H1 (cell line): ENCODE measurements at regions not wholly inside any gene's neighbourhood (a gene's known extent, or its start where the extent isn't known, plus 50 kb on each side); places are given as distances from the start of the nearest gene placed in this dataset.

ENCODE experiments used
- CTCF ChIA-PET: fragments of 300-600 bp; sonication (Branson Sonifier 250); formaldehyde crosslinking; loops from one replicate; lab custom pipeline; 2021; ENCODE audit not compliant: partially characterized antibody; lab: Charles Lee
- POLR2A ChIA-PET: fragments of 300-600 bp; sonication (Branson Sonifier 250); formaldehyde crosslinking; loops from one replicate; lab custom pipeline; 2021; ENCODE audit warnings: inconsistent platforms; ENCODE audit not compliant: partially characterized antibody; lab: Charles Lee
- DNase-seq, 2 experiments: peaks; one replicate each; pipeline versions ENCODE4 v3.0.0 to v3.0.0-alpha.2; 2010 to 2022; ENCODE audit warnings: low spot score in 2 of 2, low read depth in 1 of 2, mixed read lengths in 1 of 2
- FAIRE-seq: peaks from 2 replicates; lab custom pipeline; 2011; peaks lifted over from hg19 to GRCh38; lab: Jason Lieb, UNC
- H2AFZ ChIP-seq: 2 replicates; pipeline ENCODE4 v1.8.1; 2012; ENCODE audit warnings: low read length, inconsistent platforms
- H2AK5ac ChIP-seq: 2 replicates; pipeline ENCODE4 v1.6.1; 2013; ENCODE audit warnings: low read depth, low read length
- H2BK120ac ChIP-seq: replicated peaks from 2 replicates; pipeline ENCODE3; 2013; ENCODE audit warnings: low read depth, low read length, inconsistent platforms
- H2BK12ac ChIP-seq: 2 replicates; pipeline ENCODE4 v1.6.1; 2013; ENCODE audit warnings: low read depth, low read length
- H2BK15ac ChIP-seq: 2 replicates; pipeline ENCODE4 v1.6.1; 2013; ENCODE audit warnings: low read length
- H2BK20ac ChIP-seq: 2 replicates; pipeline ENCODE4 v1.6.1; 2013; ENCODE audit warnings: low read length
- H2BK5ac ChIP-seq: 2 replicates; pipeline ENCODE4 v1.6.1; 2013; ENCODE audit warnings: low read depth, low read length
- H3K14ac ChIP-seq: 2 replicates; pipeline ENCODE4 v1.6.1; 2013; ENCODE audit warnings: inconsistent platforms; ENCODE audit not compliant: insufficient read length
- H3K18ac ChIP-seq: 2 replicates; pipeline ENCODE4 v1.6.1; 2013; ENCODE audit warnings: low read length; ENCODE audit errors: extremely low read depth
- H3K23ac ChIP-seq: 2 replicates; pipeline ENCODE4 v1.6.1; 2013; ENCODE audit warnings: inconsistent platforms; ENCODE audit not compliant: insufficient read length
- H3K23me2 ChIP-seq: 2 replicates; pipeline ENCODE4 v1.6.1; 2013; ENCODE audit warnings: low read depth, low read length
- H3K27ac ChIP-seq: 2 replicates; pipeline ENCODE4 v1.6.1; 2011; ENCODE audit warnings: low read depth, low read length, inconsistent platforms
- H3K27me3 ChIP-seq, 4 experiments: replicated peaks in 1 of 4; 1 replicate in 1 of 4; 2 replicates in 3 of 4; pipeline versions ENCODE4 v1.6.1 to v1.8.1; 2011 to 2013; ENCODE audit warnings: low read length in 3 of 4, mild to moderate bottlenecking in 3 of 4, inconsistent platforms in 2 of 4, mixed read lengths in 2 of 4, moderate library complexity in 1 of 4; ENCODE audit not compliant: control insufficient read depth in 3 of 4, insufficient read depth in 3 of 4; ENCODE audit errors: extremely low read depth in 1 of 4
- H3K36me3 ChIP-seq, 4 experiments: 2 replicates each; pipeline versions ENCODE4 v1.6.1 to v1.8.1; 2011 to 2013; ENCODE audit warnings: mild to moderate bottlenecking in 4 of 4, low read length in 3 of 4, moderate library complexity in 2 of 4, control low read depth in 1 of 4, inconsistent platforms in 1 of 4; ENCODE audit not compliant: insufficient read depth in 4 of 4, control insufficient read depth in 2 of 4
- H3K4ac ChIP-seq: replicated peaks from 2 replicates; pipeline ENCODE3; 2013; ENCODE audit warnings: low read length, low read depth, mixed read lengths, inconsistent platforms; ENCODE audit not compliant: insufficient read length
- H3K4me1 ChIP-seq, 4 experiments: replicated peaks in 1 of 4; 1 replicate in 1 of 4; 2 replicates in 3 of 4; pipeline versions ENCODE4 v1.6.1 to v1.8.1; 2011 to 2013; ENCODE audit warnings: low read length in 3 of 4, inconsistent platforms in 2 of 4, mixed read lengths in 1 of 4; ENCODE audit not compliant: insufficient read depth in 4 of 4, control insufficient read depth in 3 of 4
- H3K4me2 ChIP-seq, 2 experiments: 2 replicates each; pipeline versions ENCODE4 v1.6.1 to v1.8.1; 2011 to 2013; ENCODE audit warnings: low read depth in 2 of 2, low read length in 2 of 2, control low read depth in 1 of 2, inconsistent platforms in 1 of 2, mild to moderate bottlenecking in 1 of 2; ENCODE audit not compliant: insufficient read depth in 1 of 2
- H3K4me3 ChIP-seq, 4 experiments: fragments of 200-600, 300-600 bp in 1 of 4; sonication (generic), shearing (Covaris generic), sonication (Bioruptor Twin) in 1 of 4; 2 replicates each; pipeline versions ENCODE4 v1.5.1 to v1.8.1; 2011 to 2016; ENCODE audit warnings: low read length in 4 of 4, low read depth in 3 of 4, control low read depth in 2 of 4, inconsistent platforms in 2 of 4, mild to moderate bottlenecking in 2 of 4, mixed read lengths in 1 of 4, moderate library complexity in 1 of 4; ENCODE audit not compliant: insufficient read depth in 2 of 4; ENCODE audit errors: extremely low read depth in 1 of 4
- H3K56ac ChIP-seq: replicated peaks from 2 replicates; pipeline ENCODE3; 2013; ENCODE audit warnings: low read depth, mild to moderate bottlenecking, mixed read lengths, low read length, inconsistent platforms; ENCODE audit not compliant: insufficient read length
- H3K79me1 ChIP-seq: 2 replicates; pipeline ENCODE4 v1.6.1; 2013; ENCODE audit warnings: low read depth, low read length, control low read depth
- H3K79me2 ChIP-seq, 2 experiments: 2 replicates each; pipeline versions ENCODE4 v1.6.1 to v1.8.1; 2012 to 2013; ENCODE audit warnings: low read length in 2 of 2, mild to moderate bottlenecking in 2 of 2, inconsistent platforms in 1 of 2; ENCODE audit not compliant: insufficient read depth in 2 of 2, control insufficient read depth in 1 of 2
- H3K9ac ChIP-seq, 4 experiments: replicated peaks in 1 of 4; 1 replicate in 1 of 4; 2 replicates in 3 of 4; pipeline versions ENCODE4 v1.6.1 to v1.8.1; 2011 to 2013; ENCODE audit warnings: low read depth in 3 of 4, low read length in 3 of 4, control low read depth in 2 of 4, mild to moderate bottlenecking in 2 of 4, moderate library complexity in 2 of 4, inconsistent platforms in 1 of 4; ENCODE audit errors: extremely low read depth in 1 of 4
- H3K9me3 ChIP-seq, 2 experiments: 2 replicates each; pipeline versions ENCODE4 v1.6.1 to v1.8.1; 2012 to 2013; ENCODE audit warnings: mild to moderate bottlenecking in 2 of 2, moderate library complexity in 2 of 2, control low read depth in 1 of 2, inconsistent platforms in 1 of 2, low read depth in 1 of 2, low read length in 1 of 2, mixed read lengths in 1 of 2; ENCODE audit not compliant: insufficient read depth in 2 of 2
- H4K20me1 ChIP-seq, 2 experiments: replicated peaks in 1 of 2; 2 replicates each; pipeline versions ENCODE3 to v1.8.1; 2011 to 2013; ENCODE audit warnings: inconsistent platforms in 2 of 2, low read length in 2 of 2, mild to moderate bottlenecking in 1 of 2; ENCODE audit not compliant: insufficient read depth in 2 of 2, control insufficient read depth in 1 of 2
- H4K5ac ChIP-seq: 2 replicates; pipeline ENCODE4 v1.6.1; 2013; ENCODE audit warnings: low read length, low read depth, mixed read lengths, inconsistent platforms; ENCODE audit not compliant: insufficient read length
- H4K8ac ChIP-seq: 2 replicates; pipeline ENCODE4 v1.8.0; 2013; ENCODE audit warnings: mild to moderate bottlenecking, moderate library complexity, low read length, inconsistent platforms; ENCODE audit not compliant: insufficient read depth; ENCODE audit errors: extremely low read depth
- H4K91ac ChIP-seq: replicated peaks from 2 replicates; pipeline ENCODE3; 2013; ENCODE audit warnings: low read length, mixed read lengths, inconsistent platforms; ENCODE audit not compliant: insufficient read length
- CEBPB ChIP-seq: IDR thresholded peaks from 2 replicates; pipeline ENCODE4 v1.6.1; 2012; ENCODE audit warnings: low read depth, low read length
- CHD2 ChIP-seq: IDR thresholded peaks from 2 replicates; pipeline ENCODE4 v1.6.1; 2012; ENCODE audit warnings: low read length, improper control_type of control experiment
- GABPA ChIP-seq: IDR thresholded peaks from 2 replicates; pipeline ENCODE4 v1.6.1; 2011; ENCODE audit warnings: mild to moderate bottlenecking, low read length, moderate library complexity, borderline replicate concordance; ENCODE audit not compliant: insufficient read depth
- JUND ChIP-seq: IDR thresholded peaks from 2 replicates; pipeline ENCODE4 v1.6.1; 2011; ENCODE audit warnings: mild to moderate bottlenecking, improper control_type of control experiment, low read length
- MAFK ChIP-seq: IDR thresholded peaks from 2 replicates; pipeline ENCODE4 v1.6.1; 2012; ENCODE audit warnings: low read depth, mild to moderate bottlenecking, improper control_type of control experiment, low read length
- POU5F1 ChIP-seq: IDR thresholded peaks from 2 replicates; pipeline ENCODE4 v1.6.1; 2011; ENCODE audit warnings: low read depth, mild to moderate bottlenecking, low read length, moderate library complexity
- SIN3A ChIP-seq, 2 experiments: IDR thresholded peaks in 1 of 2; conservative IDR thresholded peaks in 1 of 2; 2 replicates each; pipeline ENCODE4 v1.6.1; 2011 to 2012; ENCODE audit warnings: low read length in 2 of 2, improper control_type of control experiment in 1 of 2, low read depth in 1 of 2, mild to moderate bottlenecking in 1 of 2
- SIRT6 ChIP-seq: IDR thresholded peaks from one replicate; pipeline ENCODE4 v1.7.1; 2012; ENCODE audit warnings: low read length, inconsistent platforms
- SRF ChIP-seq: IDR thresholded peaks from 2 replicates; pipeline ENCODE4 v1.6.1; 2011; ENCODE audit warnings: mild to moderate bottlenecking, low read depth, low read length, moderate library complexity
- WGBS, 2 experiments: shearing (Covaris generic) in 1 of 2; methylation state at CpG; one replicate each; pipeline versions ENCODE4 v1.1.6 to v1.1.7; 2013 to 2015; ENCODE audit warnings: low lambda C conversion rate in 2 of 2, mixed read lengths in 2 of 2, inconsistent platforms in 1 of 2, low coverage in 1 of 2, missing lambda C conversion rate in 1 of 2; ENCODE audit not compliant: insufficient replicate concordance in 2 of 2, insufficient coverage in 1 of 2, insufficient read length in 1 of 2; ENCODE audit errors: extremely low coverage in 1 of 2, missing lambda C conversion rate in 1 of 2; 5-methylcytosine and 5-hydroxymethylcytosine counted together
- TF ChIP-seq, protein P1 (sequence below): IDR thresholded peaks from 2 replicates; pipeline ENCODE4 v1.6.1; 2011; ENCODE audit warnings: low read length, improper control_type of control experiment

DNA sequence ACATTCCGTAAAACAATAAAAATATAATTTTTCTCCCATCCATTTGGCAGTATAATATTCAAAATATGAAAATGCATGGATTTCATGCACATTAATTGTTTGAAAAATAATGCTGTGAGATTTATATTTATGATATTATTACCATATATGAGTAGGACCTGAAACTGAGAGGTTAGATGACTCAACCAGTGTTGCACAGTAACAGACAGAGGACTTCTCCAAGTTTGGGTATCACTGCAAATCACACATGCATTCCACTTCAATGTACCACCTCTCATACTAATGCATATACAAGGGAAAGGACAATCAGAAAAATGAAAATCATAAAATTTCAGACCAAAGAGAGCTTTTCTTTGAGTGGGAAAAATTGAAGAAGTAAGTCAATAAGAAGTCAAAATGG lies 269.5 kb downstream of the SOCS6 start:
- no peak overlapping the region for H4K8ac ChIP-seq
- ChIA-PET CTCF (no interaction called here), POLR2A (no interaction called here)
- no peaks in the 10 kb centered on the region for H3K36me3 ChIP-seq
- no peaks in the 10 kb centered on the region for H3K79me1 ChIP-seq
- no peak overlapping the region for H3K4ac ChIP-seq
- H3K79me2 ChIP-seq: no peaks in the 10 kb centered on the region
- H3K9ac ChIP-seq: no peak overlapping the region
- FAIRE-seq (no peak), DNase-seq (no peak)
- no peak overlapping the region for H2BK20ac ChIP-seq
- no peak overlapping the region for H4K5ac ChIP-seq
- no peak overlapping the region for H3K4me3 ChIP-seq
- no peak overlapping the region for H2BK120ac ChIP-seq
- H3K56ac ChIP-seq: no peak overlapping the region
- H2BK12ac ChIP-seq: no peak overlapping the region
- H3K27ac ChIP-seq: no peak overlapping the region
- no peak overlapping the region for H3K23ac ChIP-seq
- no peaks in the 10 kb centered on the region for H3K27me3 ChIP-seq
- H2BK5ac ChIP-seq: no peak overlapping the region
- no peak overlapping the region for H3K14ac ChIP-seq
- no peak overlapping the region for H2AFZ ChIP-seq
- H2AK5ac ChIP-seq: no peak overlapping the region
- H3K4me1 ChIP-seq: no peaks in the 10 kb centered on the region
- no peak overlapping the region for H2BK15ac ChIP-seq
- H3K18ac ChIP-seq: no peak overlapping the region
- H3K23me2 ChIP-seq: no peaks in the 10 kb centered on the region
- 81% methylated on average over 1 of the region's 1 CpG; no CpG with 5 or more reads in 1 of the 2 experiments for WGBS, 2 experiments
- no peaks in the 10 kb centered on the region for H4K20me1 ChIP-seq
- no peak overlapping the region for H4K91ac ChIP-seq
- H3K4me2 ChIP-seq: no peak overlapping the region
- peaks cover 37 to 52% of the 10 kb centered on the region in 2 experiments for H3K9me3 ChIP-seq
- TF ChIP-seq CHD2 (no peak), POU5F1 (no peak), SIN3A (conservative IDR thresholded peaks at IDR 0.05 in 1 of 2, IDR thresholded peaks at IDR 0.05 in 1 of 2; ENCODE audit: low read depth in 1 of 2, low read length in 2 of 2) (no peak), GABPA (no peak), JUND (no peak), SIRT6 (no peak), SRF (no peak), CEBPB (no peak), MAFK (no peak)
- TF ChIP-seq, protein P1, sequence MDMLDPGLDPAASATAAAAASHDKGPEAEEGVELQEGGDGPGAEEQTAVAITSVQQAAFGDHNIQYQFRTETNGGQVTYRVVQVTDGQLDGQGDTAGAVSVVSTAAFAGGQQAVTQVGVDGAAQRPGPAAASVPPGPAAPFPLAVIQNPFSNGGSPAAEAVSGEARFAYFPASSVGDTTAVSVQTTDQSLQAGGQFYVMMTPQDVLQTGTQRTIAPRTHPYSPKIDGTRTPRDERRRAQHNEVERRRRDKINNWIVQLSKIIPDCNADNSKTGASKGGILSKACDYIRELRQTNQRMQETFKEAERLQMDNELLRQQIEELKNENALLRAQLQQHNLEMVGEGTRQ: no peak
